ENCODE measurements at regions not wholly inside any gene's neighbourhood (a gene's known extent, or its start where the extent isn't known, plus 50 kb on each side); places are given as distances from the start of the nearest gene placed in this dataset.

- Histone ChIP-seq H3K9me1 (ENCODE audit: control insufficient read depth, insufficient read depth, low read length) (no peaks in the 10 kb centered on the region), H3K4me3 (no peak overlapping the region), H2AFZ (ENCODE audit: low read depth, low read length) (no peak overlapping the region), H3K79me2 (ENCODE audit: control insufficient read depth, insufficient read depth, low read length) (no peaks in the 10 kb centered on the region), H3K9me3 (replicated peaks; ENCODE audit: control insufficient read depth, insufficient read depth, low read depth, low read length) (no peaks in the 10 kb centered on the region), H4K20me1 (replicated peaks; ENCODE audit: control insufficient read depth, insufficient read depth, low read length) (no peaks in the 10 kb centered on the region), H3K4me2 (ENCODE audit: insufficient read depth, low read length) (no peak overlapping the region), H3K27ac (ENCODE audit: extremely low read depth, low read depth, low read length) (no peak overlapping the region), H3K9ac (ENCODE audit: insufficient read depth in 1 of 2, low read depth in 2 of 2, low read length in 2 of 2) (no peak overlapping the region), H3K27me3 (ENCODE audit: control insufficient read depth in 2 of 2, insufficient read depth in 2 of 2, low read length in 2 of 2) (no peaks in the 10 kb centered on the region), H3K36me3 (ENCODE audit: control insufficient read depth, insufficient read depth, low read length) (no peaks in the 10 kb centered on the region), H3K4me1 (replicated peaks in 1 of 2; ENCODE audit: control insufficient read depth in 2 of 2, insufficient read depth in 2 of 2, low read length in 2 of 2) (no peaks in the 10 kb centered on the region)
- in situ Hi-C loops (cut with MboI) (no loop called here), intact Hi-C loops (cut with micrococcal nuclease) (no loop called here)
- no TSS peak for BruUV-seq (replicated peaks)
- DNase-seq (ENCODE audit: extremely low read depth in 1 of 4, low spot score in 3 of 4): peak in 3 of 4 experiments; percentile 10 to 19 (median 16)
- WGBS (ENCODE audit: insufficient coverage, low coverage, missing lambda C conversion rate): 5% methylated on average over 7 of the region's 7 CpGs
- 0 out of 3 replicates have a peak, but pooled peaks have one; percentile 37 for ATAC-seq
- POLR2A ChIA-PET: no interaction called here
- CTCF ChIA-PET (ENCODE audit: low intra/inter-chr PET ratio): no interaction called here
- FAIRE-seq: peak; percentile 29
- TF ChIP-seq, protein P1, sequence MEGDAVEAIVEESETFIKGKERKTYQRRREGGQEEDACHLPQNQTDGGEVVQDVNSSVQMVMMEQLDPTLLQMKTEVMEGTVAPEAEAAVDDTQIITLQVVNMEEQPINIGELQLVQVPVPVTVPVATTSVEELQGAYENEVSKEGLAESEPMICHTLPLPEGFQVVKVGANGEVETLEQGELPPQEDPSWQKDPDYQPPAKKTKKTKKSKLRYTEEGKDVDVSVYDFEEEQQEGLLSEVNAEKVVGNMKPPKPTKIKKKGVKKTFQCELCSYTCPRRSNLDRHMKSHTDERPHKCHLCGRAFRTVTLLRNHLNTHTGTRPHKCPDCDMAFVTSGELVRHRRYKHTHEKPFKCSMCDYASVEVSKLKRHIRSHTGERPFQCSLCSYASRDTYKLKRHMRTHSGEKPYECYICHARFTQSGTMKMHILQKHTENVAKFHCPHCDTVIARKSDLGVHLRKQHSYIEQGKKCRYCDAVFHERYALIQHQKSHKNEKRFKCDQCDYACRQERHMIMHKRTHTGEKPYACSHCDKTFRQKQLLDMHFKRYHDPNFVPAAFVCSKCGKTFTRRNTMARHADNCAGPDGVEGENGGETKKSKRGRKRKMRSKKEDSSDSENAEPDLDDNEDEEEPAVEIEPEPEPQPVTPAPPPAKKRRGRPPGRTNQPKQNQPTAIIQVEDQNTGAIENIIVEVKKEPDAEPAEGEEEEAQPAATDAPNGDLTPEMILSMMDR (IDR thresholded peaks at IDR 0.05 in 2 of 3, conservative IDR thresholded peaks at IDR 0.05 in 1 of 3; ENCODE audit: insufficient read depth in 2 of 3, low read depth in 1 of 3, low read length in 3 of 3): peak; percentile 32 to 62 (median 39); a peak in 4 of 6 replicates
- TF ChIP-seq ZNF184 (CRISPR knock-in tag; IDR thresholded peaks at IDR 0.05): no peak
- TF ChIP-seq, protein P2, sequence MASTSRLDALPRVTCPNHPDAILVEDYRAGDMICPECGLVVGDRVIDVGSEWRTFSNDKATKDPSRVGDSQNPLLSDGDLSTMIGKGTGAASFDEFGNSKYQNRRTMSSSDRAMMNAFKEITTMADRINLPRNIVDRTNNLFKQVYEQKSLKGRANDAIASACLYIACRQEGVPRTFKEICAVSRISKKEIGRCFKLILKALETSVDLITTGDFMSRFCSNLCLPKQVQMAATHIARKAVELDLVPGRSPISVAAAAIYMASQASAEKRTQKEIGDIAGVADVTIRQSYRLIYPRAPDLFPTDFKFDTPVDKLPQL (IDR thresholded peaks at IDR 0.05; ENCODE audit: extremely low read depth, insufficient read length): no peak
- no peak for TF ChIP-seq ZNF551 (CRISPR knock-in tag; IDR thresholded peaks at IDR 0.05)
- TF ChIP-seq RAD21 (CRISPR knock-in tag; conservative IDR thresholded peaks at IDR 0.05 in 1 of 2, IDR thresholded peaks at IDR 0.05 in 1 of 2): peak in 1 of 2 experiments; percentile 35; a peak in 1 of 4 replicates
Measured at GRCh38 chr6:120056085-120056484, 706.5 kb upstream of the MAN1A1 start.
